ENCODE measurements at regions not wholly inside any gene's neighbourhood (a gene's known extent, or its start where the extent isn't known, plus 50 kb on each side); places are given as distances from the start of the nearest gene placed in this dataset.
A peak's percentile ranks its signal among the peaks of the same experiment; 100 is the strongest.

DNA sequence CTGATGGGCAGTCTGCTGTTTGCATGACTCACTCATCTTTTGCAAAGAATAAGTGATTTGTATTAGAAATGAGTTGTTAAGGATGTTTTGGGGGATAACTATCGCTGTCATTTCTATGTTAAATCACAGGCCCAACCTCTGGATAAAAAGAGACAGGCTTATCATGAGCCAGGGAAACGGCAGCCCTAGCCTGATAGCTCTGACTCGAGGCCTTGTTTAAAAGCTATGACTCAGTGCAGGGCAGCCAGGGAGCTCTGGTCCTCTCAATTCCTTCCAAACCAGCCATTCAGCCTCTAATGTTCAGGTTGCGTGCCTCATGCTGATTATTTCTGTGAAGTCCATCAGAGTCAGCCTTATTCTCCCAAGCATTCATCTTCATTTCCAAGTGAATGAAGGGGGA, 305.9 kb upstream of the HAND2 start:
- DNase-seq = no peak

DNA sequence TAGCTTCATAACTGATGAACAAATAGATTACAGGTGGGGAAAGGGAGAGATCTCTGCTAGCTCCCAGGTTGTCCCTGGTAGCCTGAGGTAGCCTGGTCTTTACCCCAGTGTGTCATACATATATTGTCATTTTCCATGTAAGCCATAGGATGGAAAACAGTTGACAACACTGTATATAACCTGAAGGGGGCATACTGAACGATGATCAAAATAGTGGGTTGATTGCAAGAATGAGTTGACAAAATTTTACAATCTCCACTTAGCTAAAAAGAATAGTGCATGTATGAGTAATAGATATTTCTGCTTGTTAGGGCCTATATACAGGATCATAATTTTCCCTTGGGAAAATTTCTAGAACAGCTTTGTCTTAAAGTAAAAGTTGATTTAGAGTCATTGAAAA, 304.1 kb upstream of the HAND2 start:
- no peak for DNase-seq

DNA sequence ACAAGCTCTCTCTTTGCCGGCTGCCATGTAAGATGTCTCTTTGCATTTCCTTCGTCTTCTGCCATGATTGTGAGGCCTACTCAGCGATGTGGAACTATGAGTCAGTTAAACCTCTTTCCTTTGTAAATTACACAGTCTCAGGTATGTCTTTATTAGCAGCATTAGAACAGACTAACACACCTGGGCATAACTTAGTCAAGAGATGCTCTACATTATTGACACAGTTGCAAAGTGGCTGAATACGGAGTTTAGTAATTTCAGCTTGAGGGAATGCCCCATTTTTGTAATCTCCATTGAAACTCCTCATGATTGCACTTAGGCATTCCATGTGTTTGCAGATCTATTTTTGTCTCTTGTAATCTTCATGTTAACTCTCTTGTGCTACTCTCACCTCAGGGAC, 299.5 kb upstream of the HAND2 start:
- DNase-seq = no peak

DNA sequence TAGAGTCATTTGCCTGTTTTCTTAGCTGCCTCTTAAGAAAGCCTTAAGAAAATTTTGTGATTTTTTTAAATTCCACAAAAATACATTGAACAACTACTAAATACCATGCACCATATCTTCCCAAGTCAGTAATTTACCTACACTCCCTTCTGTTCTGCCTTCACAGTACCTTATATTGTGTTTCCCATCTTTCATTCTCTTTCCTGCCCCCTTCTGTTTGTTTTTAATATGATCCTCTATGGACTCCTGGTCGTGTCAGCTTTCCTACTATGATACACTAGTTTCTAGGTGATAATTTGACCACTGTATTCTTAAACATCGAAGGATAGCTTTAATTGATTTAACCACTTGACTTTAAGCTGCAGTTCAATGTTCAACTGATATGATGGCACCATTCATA, 297.7 kb upstream of the HAND2 start:
- no peak for DNase-seq

DNA sequence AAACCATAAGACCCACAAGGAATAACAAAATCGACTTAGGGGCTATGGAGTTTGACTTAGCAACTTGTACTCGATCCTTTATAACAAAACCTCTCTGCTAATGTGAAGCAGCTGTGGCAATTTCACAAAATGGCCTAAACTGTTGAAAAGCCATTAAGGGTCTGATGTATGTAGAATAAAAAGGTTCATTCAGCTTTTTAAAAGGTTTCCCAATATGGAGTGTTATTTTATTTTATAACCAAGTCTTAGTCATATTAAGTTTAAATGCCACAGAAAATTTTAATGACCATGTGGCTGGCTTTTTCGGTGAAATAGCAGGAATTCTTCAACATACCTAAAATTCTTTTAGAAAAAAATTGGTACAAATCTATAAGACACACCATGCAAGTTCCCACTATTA, 291.8 kb upstream of the HAND2 start:
- no peak for DNase-seq

DNA sequence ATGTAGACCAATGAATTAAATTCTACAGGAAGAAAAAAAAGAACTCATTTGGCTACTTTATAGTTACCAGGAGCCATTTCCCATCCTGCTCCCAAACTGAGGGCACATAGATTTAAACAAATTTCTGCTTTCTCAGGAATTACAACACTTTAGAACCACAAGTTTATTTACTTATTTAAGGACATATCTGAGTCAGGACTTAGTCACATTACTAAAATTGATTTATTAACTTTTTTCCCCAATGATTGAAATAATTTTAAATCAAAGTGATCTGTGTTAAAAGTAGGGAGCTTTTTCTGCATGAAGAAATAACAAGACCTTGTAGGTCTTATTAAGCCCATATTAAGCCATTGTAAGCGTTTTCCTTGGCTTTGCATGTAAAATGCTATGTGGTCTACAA, 291.0 kb upstream of the HAND2 start:
- DNase-seq = no peak

DNA sequence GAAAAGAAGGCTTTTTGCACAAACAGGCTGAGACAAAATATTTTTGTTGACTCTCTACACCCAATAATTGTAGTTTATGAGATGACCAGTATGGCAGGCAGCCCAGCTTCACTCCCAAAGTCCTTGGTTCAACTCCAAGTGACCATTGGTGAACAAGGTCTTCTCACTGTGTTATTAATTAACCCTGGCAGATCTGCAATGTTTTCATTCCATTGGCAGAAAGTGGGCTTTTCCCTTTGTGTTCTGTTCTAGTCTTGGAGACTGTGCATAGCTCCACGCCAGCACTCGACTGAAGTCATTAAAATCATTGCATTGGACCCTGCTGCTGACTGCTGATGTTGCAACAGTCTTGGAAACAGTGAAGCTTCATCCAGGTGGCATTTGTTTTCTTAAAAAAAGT, 277.3 kb upstream of the HAND2 start:
- DNase-seq = peak; percentile 2

DNA sequence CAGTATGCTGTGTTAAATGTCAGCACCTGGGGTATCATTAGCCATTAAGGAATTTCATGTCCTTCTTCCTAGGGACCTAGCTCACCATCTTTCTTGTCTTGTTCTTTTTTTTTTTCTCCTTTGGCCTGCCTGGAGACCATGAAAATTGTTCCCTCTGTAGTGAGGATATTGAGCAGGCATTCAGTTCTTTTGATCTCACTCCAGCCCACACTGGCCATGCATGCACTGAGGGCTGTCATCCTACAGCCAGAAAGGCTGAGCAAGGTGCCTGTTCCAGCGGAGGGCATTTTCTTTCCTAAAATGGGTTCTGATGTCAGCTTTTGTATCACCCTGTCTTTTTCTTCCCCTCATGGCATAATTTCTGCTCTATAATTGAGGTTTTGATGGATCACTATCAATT, 275.9 kb upstream of the HAND2 start:
- DNase-seq = no peak

DNA sequence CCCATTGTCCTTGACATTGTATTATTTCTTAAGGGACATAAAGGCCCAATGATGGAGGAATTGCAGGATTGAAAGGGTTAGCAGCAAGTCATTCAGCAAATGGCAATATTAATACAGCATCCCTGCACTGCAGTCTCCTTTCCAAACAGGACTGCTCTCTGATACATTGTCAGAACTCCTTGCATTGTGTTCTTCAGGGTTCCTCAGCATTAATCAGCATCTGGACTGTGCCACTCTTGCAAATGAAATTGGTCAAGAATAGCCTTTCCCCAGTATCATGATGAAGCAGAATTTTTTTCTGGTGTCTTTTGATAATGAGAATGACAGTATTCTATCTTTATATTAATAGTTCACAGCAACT, 272.6 kb upstream of the HAND2 start:
- DNase-seq = no peak

DNA sequence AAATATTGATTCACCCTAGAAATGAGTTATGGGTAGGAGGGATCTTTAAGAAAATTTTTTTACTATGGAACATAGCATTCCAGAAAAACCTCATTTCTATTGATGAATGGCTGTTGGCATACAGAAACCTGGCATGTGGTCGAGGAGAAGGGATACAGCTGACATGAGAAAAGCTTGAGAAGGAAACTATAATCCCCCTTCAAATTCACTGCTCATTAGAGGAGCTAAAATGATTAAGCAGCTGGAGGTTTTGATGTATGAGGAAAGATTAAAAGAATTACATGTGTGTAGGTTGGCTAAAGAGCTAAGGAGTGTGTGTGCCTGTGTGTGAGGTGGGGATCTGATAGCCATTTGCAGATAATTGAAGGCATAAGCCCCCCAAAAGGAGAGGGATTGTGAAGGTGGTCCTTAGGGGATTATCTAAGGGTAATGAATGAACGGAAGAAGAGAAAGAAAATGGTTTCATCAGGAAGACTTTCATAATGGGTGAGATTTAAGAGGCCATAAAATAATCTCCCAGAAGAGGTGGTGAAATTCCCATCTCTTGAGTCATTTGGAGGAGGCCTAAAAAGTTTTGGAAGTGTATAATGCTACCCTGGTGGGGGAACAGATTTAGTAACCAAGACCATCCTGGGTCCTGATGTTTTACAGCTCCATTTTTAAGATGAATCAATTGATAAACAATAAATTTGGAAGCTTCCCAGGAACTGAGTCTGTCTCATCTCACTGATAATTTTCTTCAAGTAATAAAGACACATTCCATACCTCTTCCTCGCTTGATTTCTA, 272.0 kb upstream of the HAND2 start:
- no peak for DNase-seq

DNA sequence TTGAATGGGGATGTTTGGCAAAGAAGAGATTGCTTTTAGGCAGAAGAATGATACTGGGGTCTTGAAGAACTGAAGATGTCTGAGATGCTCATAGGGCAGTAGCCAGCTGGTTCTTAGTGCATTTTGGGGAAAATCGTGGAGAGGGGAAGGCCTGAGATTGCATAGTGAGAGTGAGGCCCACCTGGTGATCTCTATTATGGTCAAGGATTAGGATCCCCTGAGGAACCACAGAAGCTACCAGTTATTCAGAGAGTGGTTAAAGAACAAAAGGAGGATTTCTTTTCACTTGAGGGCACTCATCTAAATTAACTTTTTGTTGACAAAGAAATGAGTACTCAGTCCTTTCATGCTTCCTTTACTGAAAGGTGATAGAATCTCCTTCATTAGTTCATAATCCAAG, 271.3 kb upstream of the HAND2 start:
- no peak for DNase-seq

DNA sequence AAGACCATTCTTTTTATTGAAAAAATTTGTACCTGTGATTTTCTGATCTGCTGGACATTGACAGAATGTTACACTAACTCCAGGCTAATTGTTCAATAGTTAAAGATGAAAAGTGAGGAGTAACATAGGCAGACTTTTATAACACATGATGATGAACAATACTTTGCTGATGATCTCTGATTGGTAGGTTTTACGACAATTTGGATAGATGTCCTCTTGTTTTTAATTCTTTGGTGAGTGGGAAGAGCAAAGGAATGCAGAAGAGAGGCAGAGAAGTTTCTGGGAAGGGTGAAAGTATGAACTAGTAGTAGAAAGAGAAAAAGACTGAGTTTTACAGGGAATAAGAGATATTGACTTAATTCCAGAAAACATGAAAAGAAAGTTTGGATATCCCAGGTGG, 267.3 kb upstream of the HAND2 start:
- DNase-seq = no peak

DNA sequence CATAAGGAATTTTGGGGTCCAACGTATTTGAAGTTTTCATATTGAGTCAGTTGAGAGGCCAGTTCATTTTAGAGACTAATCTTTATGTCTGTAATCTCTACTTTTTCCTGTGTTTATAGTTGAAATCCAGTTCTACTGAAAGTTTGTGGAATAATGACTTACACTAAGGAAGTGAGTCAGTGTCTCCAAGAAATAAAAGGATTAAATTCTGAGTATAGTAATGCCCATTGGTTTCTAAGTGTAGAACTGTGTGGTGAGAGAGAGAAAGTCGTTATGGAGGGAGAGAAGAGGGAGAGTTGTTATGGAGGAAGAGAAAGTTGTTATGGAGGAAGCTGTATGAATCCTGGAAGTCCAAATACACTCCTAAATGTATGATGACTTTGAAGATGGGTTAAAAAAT, 264.6 kb upstream of the HAND2 start:
- DNase-seq = no peak

DNA sequence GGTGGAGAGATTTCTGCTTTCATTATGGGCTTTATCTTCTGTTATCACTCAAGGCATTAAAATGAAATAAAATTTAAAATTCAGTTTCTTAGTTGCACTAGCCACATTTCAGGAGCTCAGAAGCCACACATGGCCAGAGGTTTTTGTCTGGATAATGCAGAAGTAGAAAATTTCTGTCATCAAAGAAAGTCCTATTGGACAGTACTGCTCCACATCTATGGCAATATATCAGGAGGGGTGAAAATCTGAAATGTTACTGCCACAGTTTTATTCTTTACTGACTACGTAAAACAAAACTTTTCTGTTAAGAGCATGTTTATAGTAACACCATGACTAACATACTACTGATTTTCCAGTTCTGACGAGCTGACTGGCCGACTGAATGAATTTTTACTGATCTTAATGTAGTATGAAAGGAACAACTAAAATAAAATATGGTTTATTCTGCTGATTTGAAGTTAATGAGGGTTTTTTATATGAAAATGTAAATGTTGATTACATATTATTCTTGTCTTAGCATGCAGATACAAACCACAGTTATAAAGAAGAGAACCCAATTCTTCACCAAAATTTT, 264.0 kb upstream of the HAND2 start:
- no peak for DNase-seq

DNA sequence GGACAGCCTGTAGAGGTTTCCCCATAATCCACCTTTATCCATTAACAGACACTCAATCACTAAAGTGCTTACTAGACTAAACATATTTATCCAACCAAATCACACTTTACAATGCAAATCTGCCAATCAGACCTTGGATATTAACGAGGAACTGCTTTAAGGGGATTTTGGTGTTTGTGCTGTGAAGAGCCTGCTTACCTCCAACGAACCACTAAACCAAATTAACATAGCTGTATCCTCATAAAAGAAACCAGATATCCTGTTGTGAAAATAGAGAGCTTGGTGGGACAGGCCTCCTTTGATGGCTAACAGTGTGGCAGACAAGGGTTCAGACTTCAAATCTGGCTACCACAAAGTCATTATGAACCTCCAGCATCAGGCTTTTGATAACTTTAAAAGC, 252.6 kb upstream of the HAND2 start:
- DNase-seq = no peak

DNA sequence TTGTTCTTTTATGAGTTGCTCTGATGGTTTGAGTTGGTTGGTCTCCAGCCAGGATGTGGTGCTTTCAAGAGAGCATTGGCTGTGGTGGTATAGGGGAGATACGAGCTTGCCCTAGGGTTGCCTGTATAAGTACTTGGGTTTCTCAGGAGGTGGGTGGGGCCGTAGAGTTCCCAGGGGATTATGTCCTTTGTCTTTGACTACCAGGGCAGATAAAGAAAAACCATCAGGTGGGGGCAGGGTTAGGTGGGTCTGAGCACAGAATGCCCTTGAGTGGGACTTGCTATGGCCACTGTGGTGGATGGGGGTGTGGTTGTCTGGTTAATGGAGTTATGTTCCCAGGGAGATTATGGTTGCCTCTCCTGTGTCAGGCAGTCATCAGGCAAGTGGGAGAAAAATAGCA, 247.9 kb upstream of the HAND2 start:
- no peak for DNase-seq

DNA sequence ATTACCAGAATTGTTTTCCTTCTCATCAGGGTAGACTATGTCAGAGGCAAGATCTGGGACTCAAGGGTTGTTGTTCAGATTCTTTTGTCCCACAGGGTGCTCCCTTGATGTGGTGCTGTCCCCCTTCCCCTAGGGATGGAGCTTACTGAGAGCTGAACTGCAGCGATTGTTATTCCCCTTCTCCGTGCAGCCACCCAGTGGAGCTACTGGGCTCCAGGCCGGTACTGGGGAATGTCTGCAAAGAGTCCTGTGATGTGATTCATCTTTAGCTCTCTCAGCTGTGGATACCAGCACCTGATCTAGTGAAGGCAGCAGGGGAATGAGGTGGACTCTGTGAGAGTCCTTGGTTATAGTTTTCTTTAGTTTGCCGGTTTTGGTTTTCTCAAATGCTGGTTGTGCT, 247.4 kb upstream of the HAND2 start:
- DNase-seq = no peak

DNA sequence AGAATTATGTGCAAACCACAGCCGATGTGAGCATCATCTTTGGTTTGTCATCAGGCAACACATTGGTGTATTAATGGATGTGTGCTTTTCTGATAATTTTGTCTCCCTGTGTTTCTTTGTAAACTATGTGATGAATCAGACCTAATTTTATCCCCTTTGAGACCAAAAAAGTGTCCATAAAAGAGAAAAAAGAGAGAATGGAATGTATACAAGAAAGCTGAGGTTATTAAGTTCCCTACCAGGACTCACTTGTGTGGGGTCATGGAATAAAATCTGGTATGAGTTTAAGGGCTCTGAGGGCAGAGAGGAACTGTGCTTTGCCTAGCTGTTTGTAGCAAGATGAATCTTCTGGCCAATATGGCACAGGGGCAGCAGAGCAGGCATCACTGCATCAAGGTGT, 239.5 kb upstream of the HAND2 start:
- DNase-seq = no peak

DNA sequence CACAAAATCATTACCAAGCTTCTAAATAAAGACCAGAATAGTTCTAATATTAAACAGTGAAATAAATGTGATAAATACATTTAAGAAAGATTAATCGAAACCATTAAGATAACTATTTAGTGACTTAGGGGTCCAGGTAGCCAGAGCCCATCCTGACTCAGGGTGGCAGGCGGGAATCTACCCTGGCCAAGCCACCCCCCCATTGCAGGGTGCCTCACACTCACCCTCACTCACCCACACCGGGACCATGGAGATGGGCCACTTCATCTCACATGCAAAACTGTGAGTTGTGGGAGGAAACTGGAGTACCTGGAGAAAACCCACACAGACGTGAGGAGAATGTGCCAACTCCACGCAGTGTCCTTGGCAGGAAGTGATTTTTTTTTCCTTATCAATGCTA, 237.6 kb upstream of the HAND2 start:
- no peak for DNase-seq

DNA sequence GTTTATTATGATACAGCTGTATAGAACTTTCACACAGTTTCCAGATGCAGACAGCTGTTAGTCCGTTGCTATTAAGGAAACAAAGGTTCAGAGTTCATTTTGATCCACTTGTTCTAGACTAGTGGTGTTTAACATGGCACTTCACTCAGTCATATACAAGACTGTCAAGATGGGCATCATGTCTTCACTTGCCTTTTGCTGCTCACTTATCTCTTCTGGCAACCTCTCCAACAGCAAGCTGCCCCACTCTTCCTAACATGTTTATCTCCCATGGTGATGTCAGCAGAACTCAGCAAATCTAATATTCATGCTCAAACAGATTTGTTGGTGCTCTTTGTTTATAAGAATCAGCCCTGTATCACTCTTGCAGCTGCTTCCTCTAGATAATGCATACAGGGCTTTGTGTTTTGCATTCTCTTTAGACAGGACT, 236.2 kb upstream of the HAND2 start:
- no peak for DNase-seq

DNA sequence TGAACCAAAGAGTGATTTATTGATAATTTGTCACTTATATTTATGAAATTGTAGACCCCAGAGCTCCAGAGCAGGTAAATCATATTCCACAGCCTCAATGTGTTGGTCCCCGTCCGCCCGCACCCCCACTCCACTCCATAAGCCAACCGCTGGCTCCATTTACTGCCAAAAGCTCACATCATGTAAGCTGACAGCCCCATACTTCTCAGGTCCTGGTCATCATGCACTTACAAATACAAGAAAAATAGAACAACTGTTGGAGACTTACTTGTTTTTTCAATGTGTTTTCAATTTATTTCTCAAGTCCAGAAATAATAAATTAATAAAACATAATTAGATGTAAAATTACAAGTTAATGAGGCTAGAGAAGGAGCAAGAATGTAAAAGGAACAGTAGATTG, 235.7 kb upstream of the HAND2 start:
- no peak for DNase-seq

DNA sequence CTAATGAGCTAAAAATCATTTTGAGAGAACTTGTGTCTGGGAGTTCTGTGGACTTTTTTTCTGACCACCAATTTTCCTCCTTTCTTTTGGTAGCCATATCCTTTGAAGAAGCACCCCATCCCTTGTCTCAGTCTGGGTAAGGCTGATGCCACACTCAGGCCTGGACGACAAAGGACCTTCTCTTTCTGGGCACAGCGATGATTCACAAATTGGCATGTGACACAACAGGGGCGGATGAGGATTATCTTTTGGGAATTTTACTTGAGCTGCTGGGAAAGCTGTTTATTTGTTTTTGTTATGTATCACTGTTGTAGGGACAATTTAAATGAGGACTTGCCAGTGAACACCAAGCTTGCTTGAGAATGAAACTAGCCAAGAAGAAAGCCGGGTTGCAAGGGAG, 233.4 kb upstream of the HAND2 start:
- DNase-seq = no peak

DNA sequence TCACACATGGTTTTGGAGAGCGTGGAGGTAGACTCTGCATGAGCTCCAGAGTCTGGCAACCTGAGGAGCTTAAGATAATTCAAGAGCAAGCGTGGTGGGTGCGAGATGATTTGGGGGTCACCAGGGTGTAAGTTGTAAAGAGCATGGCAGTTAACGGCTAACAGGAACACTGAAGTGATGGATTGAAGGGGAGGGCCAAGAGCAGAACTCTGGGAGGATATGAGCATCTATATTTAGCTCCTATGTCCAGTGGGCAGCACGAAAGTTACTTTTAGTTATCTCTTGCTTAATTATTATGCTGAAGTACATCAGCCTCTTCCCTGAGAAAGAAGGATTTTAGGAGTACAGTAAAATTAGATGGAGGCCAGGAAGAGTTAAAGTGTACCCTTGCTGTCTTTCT, 231.9 kb upstream of the HAND2 start:
- no peak for DNase-seq

DNA sequence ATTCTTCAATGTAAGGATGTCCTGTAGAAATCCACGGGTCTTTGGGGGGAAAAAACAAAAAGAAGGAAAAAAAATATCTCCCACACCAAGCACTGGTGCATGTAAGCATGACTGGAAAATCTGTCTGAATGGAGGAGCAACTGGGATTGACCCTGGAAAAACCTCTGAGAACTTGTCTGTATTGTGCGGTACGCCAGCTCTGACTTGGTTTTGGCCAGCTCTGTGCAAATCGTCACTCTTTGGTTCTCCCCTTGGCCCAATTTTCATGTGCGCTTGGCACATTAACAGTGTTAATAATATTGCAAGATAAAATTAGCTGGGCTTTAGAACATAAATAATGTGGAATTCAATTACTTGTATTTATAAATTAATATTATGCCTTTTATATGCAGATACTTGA, 231.2 kb upstream of the HAND2 start:
- no peak for DNase-seq

DNA sequence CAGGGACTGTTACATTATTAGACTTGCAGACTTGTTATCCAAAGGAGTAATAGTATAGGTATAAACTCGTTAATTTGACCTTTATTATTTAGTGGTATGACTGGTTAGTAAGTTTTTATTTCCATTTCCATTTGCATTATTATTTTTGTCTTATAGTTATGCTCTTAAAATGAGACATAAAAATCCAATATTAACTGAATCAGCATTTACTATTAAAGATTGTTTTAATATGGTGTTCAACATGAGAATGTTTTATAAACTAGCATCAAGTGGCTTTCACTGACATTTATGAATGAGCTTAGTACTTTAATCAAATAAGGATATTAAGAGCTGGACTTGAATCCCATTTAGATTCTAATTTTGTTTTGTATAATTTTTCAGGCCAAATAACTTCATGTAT, 228.1 kb upstream of the HAND2 start:
- no peak for DNase-seq

Data from hindlimb muscle (tissue), 1 donor.